Activated naive CD8-positive, alpha-beta T cell treated with anti-CD3 and anti-CD28 coated beads, Interleukin-2, amount 10 ng/mL, durations not matched to agents 7 days and 5 days (primary cell): ENCODE measurements at regions not wholly inside any gene's neighbourhood (a gene's known extent, or its start where the extent isn't known, plus 50 kb on each side); places are given as distances from the start of the nearest gene placed in this dataset.
"Not testable (repeated sequence)": the region's sequence is repeated elsewhere in the genome, so short reads cannot be mapped to it uniquely, and the experiment has no call there.

Source experiments
- ATAC-seq: fragments of 150-1000 bp; cut with Tn5 transposase; one replicate; pipeline ENCODE4 v1.10.0; 2021; ENCODE audit warnings: low read depth, moderate library complexity
- POLR2A ChIA-PET: fragments of 350-600 bp; sonication (Branson Sonifier 250); formaldehyde crosslinking; loops from one replicate; lab custom pipeline; 2021; ENCODE audit warnings: antibody characterized with exemption; lab: Charles Lee
- DNase-seq: peaks from one replicate; pipeline ENCODE4 v3.0.0; 2021
- H3K27ac Mint-ChIP-seq: one replicate; pipeline ENCODE4 v1.8.0; 2022; ENCODE audit warnings: mild to moderate bottlenecking, mixed read lengths
- H3K27me3 Mint-ChIP-seq: one replicate; pipeline ENCODE4 v1.8.0; 2022; ENCODE audit warnings: mild to moderate bottlenecking, moderate library complexity, mixed read lengths
- H3K36me3 Mint-ChIP-seq: one replicate; pipeline ENCODE4 v1.8.0; 2021; ENCODE audit warnings: mild to moderate bottlenecking, mixed read lengths
- H3K4me1 Mint-ChIP-seq: one replicate; pipeline ENCODE4 v1.8.0; 2021; ENCODE audit warnings: mixed read lengths
- H3K4me3 Mint-ChIP-seq: one replicate; pipeline ENCODE4 v1.8.0; 2022; ENCODE audit warnings: mild to moderate bottlenecking, moderate library complexity, mixed read lengths
- H3K9me3 Mint-ChIP-seq: one replicate; pipeline ENCODE4 v1.8.0; 2021; ENCODE audit warnings: mixed read lengths

DNA sequence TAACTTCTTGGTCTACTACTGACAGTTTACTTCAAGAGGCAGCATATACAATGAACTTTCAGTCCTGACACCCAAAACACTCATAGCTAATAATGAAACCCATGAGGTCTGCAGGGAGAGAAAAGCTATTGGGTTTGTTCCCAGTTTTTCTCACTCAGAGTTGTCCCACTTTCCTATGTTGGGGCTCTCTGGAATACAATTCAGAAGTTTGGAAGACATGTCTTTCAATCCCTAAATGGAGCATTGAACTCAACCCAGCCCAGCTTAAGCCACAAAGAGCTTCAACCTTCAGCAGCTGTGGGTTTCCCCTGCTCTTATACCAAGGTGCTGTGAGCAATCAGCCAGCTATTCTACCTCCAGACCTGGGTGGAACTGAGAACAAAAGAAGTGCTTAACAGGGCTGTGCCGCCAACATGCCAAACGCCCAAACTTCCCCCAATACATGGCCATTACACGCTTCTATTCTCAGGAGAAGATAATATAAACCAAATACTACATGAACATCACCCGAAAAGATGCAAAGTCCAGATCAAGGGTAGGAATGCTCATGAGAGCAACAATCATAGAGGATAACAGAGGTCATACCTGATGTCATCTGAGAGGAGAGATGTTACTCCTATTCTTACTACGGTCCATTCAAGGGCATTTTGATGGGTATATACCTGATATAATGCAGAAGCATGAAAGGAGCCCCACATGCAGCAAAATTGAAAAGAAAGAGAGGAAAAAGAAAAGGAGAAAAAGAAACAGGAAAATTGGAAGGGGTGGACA lies 131.2 kb upstream of the TGFBR2 start:
- Mint-ChIP-seq H3K9me3 (peaks cover 12% of the 10 kb centered on the region), H3K4me3 (no peak overlapping the region), H3K4me1 (peaks cover 22% of the 10 kb centered on the region), H3K27me3 (no peaks in the 10 kb centered on the region), H3K27ac (no peak overlapping the region), H3K36me3 (peaks cover 15% of the 10 kb centered on the region)
- ATAC-seq (peak; percentile 80), DNase-seq (no peak)
- POLR2A ChIA-PET: interaction anchor here (0.5 to 0.6 kb wide), 2 partner anchors 21 to 133 kb away, joined by 3 read pairs; no protein-coding TSS in a partner anchor

DNA sequence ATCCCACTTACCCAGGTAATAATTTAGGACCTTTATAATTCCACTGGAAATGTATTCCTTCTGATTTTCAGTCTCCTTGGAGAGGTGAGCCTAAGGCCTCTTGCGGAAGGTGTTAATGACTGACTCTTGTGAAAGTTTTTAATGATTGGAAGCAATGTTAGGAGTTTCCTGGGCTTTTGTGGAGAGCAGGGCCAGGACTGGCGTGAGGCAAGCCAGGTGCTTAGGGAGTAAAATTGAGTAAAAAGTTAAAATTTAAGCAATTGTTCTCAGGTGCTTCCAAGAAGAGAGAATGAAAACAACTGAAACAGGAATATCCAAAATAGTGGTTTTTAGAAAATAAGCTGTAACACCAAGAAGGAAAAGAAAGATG lies 130.6 kb upstream of the TGFBR2 start:
- ATAC-seq: no peak
- Mint-ChIP-seq H3K36me3 (peaks cover 15% of the 10 kb centered on the region), H3K9me3 (peaks cover 13% of the 10 kb centered on the region), H3K27ac (no peak overlapping the region), H3K27me3 (no peaks in the 10 kb centered on the region), H3K4me3 (no peak overlapping the region), H3K4me1 (peaks cover 21% of the 10 kb centered on the region)
- no peak for DNase-seq
- POLR2A ChIA-PET: no interaction called here

DNA sequence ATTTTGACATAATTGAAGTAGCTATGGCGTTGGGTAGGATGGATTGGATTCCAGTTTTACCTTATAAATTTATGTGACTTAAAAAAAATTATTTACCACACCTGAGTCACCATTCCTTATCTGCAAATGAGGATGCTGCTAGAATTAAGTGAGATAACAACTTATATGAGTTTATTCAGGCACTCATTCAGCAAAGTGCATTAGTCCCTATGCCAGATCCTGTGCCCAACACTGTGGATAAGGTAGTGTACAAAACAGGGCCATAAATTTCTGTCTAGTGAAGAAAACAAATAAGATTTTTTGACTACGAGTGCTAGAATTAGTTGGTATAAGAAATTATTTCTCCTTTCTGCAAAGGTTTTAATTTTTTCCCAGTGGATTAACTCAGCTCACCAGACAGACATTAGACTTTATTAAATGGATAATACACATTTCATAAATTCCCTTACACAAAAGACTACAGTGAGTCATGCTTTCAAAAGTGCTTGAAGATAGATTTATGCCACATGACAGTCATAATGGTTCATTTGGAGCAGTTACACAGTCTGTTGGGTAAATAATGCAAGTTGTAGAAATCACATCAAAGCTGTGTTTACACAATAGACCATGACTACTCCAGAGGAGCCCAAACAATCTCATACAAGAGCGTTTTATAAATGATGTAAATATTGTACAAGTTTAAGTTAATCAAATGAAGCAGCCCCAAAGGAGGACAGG lies 129.9 kb upstream of the TGFBR2 start:
- H3K27me3 Mint-ChIP-seq: no peaks in the 10 kb centered on the region
- H3K4me3 Mint-ChIP-seq: no peak overlapping the region
- no peak overlapping the region for H3K27ac Mint-ChIP-seq
- H3K4me1 Mint-ChIP-seq: peaks cover 21% of the 10 kb centered on the region
- H3K9me3 Mint-ChIP-seq: peaks cover 15% of the 10 kb centered on the region
- DNase-seq (no peak), ATAC-seq (no peak)
- POLR2A ChIA-PET: no interaction called here
- H3K36me3 Mint-ChIP-seq: peaks cover 15% of the 10 kb centered on the region

DNA sequence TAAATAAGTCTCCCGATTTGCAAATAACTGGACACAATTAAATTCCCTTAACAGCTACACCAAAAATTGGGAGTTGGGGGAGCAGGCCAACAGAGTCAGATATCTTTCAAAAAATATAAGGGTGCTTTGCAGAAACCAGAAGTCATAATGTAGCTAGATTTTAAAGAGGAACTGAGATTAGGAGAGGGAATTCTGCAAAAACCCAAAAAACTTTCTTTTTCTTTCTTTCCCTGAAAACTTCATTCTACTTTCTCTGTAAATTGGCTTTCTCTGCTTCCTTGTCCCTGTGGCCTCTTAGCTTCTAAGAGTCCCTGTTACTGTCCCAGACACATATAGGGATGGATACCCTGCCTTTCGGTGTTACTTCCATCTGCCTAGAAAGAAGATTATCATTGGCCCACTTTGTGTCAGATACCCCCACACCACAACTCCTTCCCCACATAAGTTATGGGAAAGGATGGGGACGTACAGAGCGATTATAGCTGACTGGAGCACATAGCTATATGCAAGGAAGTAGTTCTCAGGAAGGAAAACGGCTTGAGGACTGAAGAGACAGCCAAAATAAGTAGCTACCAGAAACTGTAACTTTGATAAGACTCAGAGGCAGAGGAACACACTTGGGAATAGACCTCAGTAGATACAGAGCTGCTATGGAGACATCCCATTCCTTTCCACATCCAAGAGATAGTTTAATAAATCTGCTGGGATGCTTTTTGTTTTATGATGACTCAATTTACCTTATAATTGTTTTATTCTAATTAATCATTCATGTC lies 129.1 kb upstream of the TGFBR2 start:
- peaks cover 15% of the 10 kb centered on the region for H3K36me3 Mint-ChIP-seq
- POLR2A ChIA-PET: no interaction called here
- peaks cover 15% of the 10 kb centered on the region for H3K9me3 Mint-ChIP-seq
- ATAC-seq: no peak
- peaks cover 21% of the 10 kb centered on the region for H3K4me1 Mint-ChIP-seq
- H3K27ac Mint-ChIP-seq: no peak overlapping the region
- no peak overlapping the region for H3K4me3 Mint-ChIP-seq
- DNase-seq: no peak
- no peaks in the 10 kb centered on the region for H3K27me3 Mint-ChIP-seq

DNA sequence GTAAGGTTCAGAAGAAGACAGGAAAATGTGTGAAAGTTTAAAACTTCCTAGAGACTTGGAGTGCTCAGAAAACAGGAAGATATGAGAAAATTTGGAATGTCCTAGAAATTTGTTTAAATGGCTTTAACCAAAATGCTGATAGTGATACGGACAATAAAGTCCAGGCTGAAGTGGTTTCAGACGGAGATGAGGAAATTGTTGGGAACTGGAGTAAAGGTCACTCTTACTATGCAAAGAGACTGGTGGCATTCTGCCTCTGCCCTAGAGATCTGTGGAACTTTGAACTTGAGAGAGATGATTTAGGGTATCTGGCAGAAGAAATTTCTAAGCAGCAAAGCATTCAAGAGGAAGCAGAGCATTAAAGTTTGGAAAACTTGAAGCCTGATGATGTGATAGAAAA lies 126.7 kb upstream of the TGFBR2 start:
- Mint-ChIP-seq H3K4me1 (peaks cover 19% of the 10 kb centered on the region), H3K9me3 (peaks cover 15% of the 10 kb centered on the region), H3K36me3 (peaks cover 11% of the 10 kb centered on the region)
- ATAC-seq, H3K27me3 Mint-ChIP-seq, H3K27ac Mint-ChIP-seq, DNase-seq, POLR2A ChIA-PET, H3K4me3 Mint-ChIP-seq: not testable (repeated sequence)

DNA sequence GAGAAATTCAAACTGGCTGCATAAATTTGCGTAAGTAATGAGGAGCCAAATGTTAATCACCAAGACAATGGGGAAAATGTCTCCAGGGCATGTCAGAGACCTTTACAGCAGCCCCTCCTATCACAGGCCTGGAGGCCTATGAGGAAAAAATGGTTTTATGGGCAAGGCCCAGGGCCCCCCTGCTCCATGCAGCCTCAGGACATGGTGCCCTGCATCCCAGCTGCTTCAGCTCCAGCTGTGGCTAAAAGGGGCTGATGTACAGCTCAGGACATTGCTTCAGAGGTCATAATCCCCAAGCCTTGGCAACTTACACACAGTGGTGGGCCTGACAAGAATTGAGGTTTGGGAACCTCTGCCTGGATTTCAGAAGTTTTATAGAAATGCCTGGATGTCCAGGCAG lies 126.2 kb upstream of the TGFBR2 start:
- H3K27ac Mint-ChIP-seq, H3K27me3 Mint-ChIP-seq, POLR2A ChIA-PET, DNase-seq, H3K4me3 Mint-ChIP-seq, ATAC-seq: not testable (repeated sequence)
- H3K9me3 Mint-ChIP-seq: peaks cover 15% of the 10 kb centered on the region
- peaks cover 14% of the 10 kb centered on the region for H3K4me1 Mint-ChIP-seq
- H3K36me3 Mint-ChIP-seq: peaks cover 11% of the 10 kb centered on the region

DNA sequence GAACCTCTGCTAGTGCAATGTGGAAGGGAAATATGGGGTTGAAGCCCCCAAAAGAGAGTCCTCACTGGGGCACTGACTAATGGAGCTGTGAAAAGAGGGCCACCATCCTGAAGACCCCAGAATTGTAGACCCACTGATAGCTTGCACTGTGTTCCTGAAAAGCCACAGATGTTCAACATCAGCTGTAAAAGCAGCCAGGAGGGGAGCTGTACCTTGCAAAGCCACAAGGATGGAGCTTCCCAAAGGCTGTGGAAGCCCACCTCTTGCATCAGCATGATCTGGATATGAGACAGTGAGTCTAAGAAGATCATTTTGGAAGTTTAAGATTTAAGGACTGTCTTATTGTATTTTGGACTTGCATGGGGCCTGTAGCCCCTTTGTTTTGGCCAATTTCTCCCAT lies 125.8 kb upstream of the TGFBR2 start:
- ATAC-seq (no peak), DNase-seq (no peak)
- no peak overlapping the region for H3K4me3 Mint-ChIP-seq
- H3K27ac Mint-ChIP-seq: no peak overlapping the region
- peaks cover 17% of the 10 kb centered on the region for H3K9me3 Mint-ChIP-seq
- H3K4me1 Mint-ChIP-seq: peaks cover 10% of the 10 kb centered on the region
- peaks cover 14% of the 10 kb centered on the region for H3K36me3 Mint-ChIP-seq
- POLR2A ChIA-PET: no interaction called here
- H3K27me3 Mint-ChIP-seq: no peaks in the 10 kb centered on the region

DNA sequence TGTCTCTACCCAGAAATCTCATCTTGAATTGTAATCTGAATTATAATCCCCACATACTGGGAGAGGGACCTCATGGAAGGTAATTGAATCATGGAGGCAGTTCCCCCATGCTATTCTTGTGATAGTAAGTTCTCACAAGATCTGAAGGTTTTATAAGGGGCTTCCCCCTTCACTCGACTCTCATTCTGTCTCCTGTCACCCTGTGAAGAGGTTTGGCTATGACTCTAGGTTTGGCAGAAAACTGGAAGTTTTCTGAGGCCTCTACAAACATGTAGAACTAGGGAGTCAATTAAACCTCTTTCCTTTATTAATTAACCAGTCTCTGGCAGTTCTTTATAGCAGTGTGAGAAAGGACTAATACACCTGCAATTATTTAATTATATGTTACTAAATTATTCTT lies 125.2 kb upstream of the TGFBR2 start:
- H3K36me3 Mint-ChIP-seq: peaks cover 18% of the 10 kb centered on the region
- no peak overlapping the region for H3K27ac Mint-ChIP-seq
- H3K4me3 Mint-ChIP-seq: no peak overlapping the region
- DNase-seq (no peak), ATAC-seq (no peak)
- H3K4me1 Mint-ChIP-seq: peaks cover 13% of the 10 kb centered on the region
- H3K27me3 Mint-ChIP-seq: no peaks in the 10 kb centered on the region
- POLR2A ChIA-PET: no interaction called here
- peaks cover 20% of the 10 kb centered on the region for H3K9me3 Mint-ChIP-seq

DNA sequence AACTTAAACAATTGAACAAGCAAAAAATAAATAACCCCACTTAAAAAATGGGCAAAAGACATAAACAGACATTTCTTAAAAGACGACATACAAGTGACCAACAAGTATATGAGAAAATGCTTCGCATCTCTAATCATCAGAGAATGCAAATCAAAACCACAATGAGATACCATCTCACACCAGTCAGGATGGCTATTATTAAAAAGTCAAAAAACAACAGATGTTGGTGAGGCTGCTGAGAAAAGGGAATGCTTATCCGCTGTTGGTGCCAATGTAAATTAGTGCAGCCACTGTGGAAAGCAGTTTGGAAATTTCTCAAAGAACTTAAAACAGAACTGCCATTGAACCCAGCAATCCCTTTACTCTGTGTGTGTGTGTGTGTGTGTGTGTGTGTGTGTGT lies 122.2 kb upstream of the TGFBR2 start:
- H3K4me3 Mint-ChIP-seq, POLR2A ChIA-PET: not testable (repeated sequence)

DNA sequence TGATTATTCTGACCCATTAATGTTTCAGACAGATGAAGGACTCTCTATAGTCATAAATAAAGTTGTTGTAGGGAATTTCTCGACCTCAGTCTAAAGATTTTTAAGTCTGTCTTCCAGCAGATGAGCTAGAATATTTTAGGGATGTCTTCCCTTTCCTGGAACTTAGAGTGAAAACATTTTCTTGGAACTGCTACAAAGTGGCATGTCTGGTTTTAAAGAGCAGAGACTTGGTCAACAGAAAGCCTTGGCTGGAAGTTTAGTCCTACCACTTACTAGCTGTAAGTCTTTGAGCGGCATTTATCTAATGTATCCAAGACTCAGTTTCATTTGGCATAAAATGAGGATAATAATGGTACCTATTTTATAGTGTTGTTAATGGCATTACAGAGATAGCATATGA lies 120.0 kb upstream of the TGFBR2 start:
- DNase-seq (no peak), ATAC-seq (no peak)
- H3K27me3 Mint-ChIP-seq: no peaks in the 10 kb centered on the region
- peaks cover 32% of the 10 kb centered on the region for H3K9me3 Mint-ChIP-seq
- no peak overlapping the region for H3K27ac Mint-ChIP-seq
- peaks cover 25% of the 10 kb centered on the region for H3K36me3 Mint-ChIP-seq
- H3K4me1 Mint-ChIP-seq: peaks cover 2% of the 10 kb centered on the region
- POLR2A ChIA-PET: no interaction called here
- no peak overlapping the region for H3K4me3 Mint-ChIP-seq

More for the DNA sequence above, 122.2 kb upstream of the TGFBR2 start:
- peaks cover 34% of the 10 kb centered on the region for H3K9me3 Mint-ChIP-seq
- not testable (repeated sequence) for H3K4me1 Mint-ChIP-seq, H3K27me3 Mint-ChIP-seq, H3K27ac Mint-ChIP-seq, ATAC-seq, DNase-seq
- H3K36me3 Mint-ChIP-seq: peaks cover 24% of the 10 kb centered on the region

DNA sequence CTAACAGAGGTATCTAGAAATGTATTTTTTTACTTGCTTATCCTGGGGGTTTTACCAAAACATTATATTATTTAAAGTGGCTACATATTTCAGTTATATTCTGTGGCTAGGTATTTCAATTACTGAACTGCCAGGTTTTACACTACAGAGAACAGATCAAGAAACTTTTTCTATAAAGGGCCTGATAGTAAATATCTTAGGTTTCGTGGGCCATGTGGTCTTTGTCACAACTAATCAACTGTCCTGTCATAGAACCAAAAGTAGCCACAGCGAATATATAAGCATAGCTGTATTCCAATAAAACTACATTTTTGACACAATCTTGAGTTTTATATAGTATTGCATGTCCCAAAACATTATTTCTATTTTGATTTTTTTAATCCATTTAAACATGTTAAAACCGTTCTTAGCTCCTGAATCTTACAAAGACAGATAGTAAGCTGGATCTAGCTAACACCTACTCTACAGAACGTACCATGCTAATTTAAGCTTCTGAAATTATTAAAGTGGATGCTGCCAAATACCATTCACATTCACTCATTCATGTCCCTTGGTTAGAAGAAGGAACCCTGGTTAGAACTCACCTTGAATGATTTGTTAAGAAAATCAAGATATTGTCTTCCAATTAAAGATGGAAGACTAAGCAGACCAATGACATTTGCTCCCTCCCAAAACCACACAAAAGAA lies 118.2 kb upstream of the TGFBR2 start:
- POLR2A ChIA-PET: no interaction called here
- Mint-ChIP-seq H3K36me3 (peaks cover 25% of the 10 kb centered on the region), H3K4me3 (no peak overlapping the region), H3K4me1 (peaks cover 2% of the 10 kb centered on the region), H3K27me3 (no peaks in the 10 kb centered on the region), H3K27ac (no peak overlapping the region), H3K9me3 (peaks cover 32% of the 10 kb centered on the region)
- ATAC-seq (no peak), DNase-seq (no peak)

DNA sequence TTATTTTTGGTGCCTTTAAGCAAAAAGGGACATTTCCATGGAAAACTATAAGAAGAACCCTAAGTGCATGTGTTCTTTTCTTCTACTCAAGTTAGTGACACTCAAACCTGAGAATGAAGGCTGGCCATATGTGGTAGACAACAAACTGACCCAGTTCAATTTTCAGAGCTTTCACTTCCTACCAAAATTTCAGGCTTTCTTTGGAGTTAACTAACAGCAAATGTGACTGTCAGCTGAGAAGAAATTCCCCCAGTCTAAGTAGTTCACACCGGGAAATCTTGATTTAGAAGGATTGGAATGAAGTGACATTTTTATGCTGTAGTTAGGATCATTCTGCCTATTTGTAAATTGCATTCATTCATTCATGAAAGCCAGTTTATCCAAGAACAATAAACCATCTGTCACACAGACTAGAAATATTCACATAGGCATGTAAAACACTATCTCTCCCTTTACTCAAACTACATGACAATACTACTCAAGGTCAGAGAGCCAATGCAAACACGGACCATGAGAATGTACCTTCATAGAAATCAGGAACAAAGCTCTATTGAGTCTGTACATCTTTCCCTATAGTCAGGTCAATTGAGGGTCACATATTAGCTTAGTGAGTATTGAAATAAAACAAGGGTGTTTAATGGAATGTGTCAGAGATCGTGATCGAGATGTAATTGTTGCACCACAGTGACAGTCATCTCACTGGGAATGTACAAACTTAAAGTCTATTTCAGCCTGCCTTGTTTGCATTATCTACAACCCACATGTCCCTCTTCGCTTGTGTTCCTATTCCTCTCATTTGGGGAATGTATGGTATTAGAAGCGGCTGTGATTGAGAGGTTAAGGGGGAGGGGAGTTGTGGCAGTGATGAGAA lies 113.8 kb upstream of the TGFBR2 start:
- H3K9me3 Mint-ChIP-seq: peaks cover 17% of the 10 kb centered on the region
- DNase-seq (no peak), ATAC-seq (no peak)
- POLR2A ChIA-PET: interaction anchor here (0.6 kb wide), 1 partner anchor 12 kb away, joined by 3 read pairs; no protein-coding TSS in a partner anchor
- peaks cover 20% of the 10 kb centered on the region for H3K4me1 Mint-ChIP-seq
- H3K27ac Mint-ChIP-seq: no peak overlapping the region
- H3K27me3 Mint-ChIP-seq: no peaks in the 10 kb centered on the region
- no peak overlapping the region for H3K4me3 Mint-ChIP-seq
- peaks cover 9% of the 10 kb centered on the region for H3K36me3 Mint-ChIP-seq
